Type B pancreatic cell (in vitro differentiated cells): ENCODE measurements at regions not wholly inside any gene's neighbourhood (a gene's known extent, or its start where the extent isn't known, plus 50 kb on each side); places are given as distances from the start of the nearest gene placed in this dataset.
A peak's percentile ranks its signal among the peaks of the same experiment; 100 is the strongest.
"Not testable (repeated sequence)": the region's sequence is repeated elsewhere in the genome, so short reads cannot be mapped to it uniquely, and the experiment has no call there.

Experiments
- DNase-seq: peaks from one replicate; pipeline ENCODE4 v3.0.0; 2021; ENCODE audit warnings: mixed read lengths; ENCODE audit not compliant: unreplicated experiment; ENCODE audit errors: extremely low spot score
- H3K27ac Mint-ChIP-seq: 2 replicates; pipeline ENCODE4 v1.8.0; 2021; ENCODE audit warnings: mild to moderate bottlenecking, mixed read lengths
- H3K27me3 Mint-ChIP-seq: 2 replicates; pipeline ENCODE4 v1.8.0; 2021; ENCODE audit warnings: mixed read lengths
- H3K36me3 Mint-ChIP-seq: 2 replicates; pipeline ENCODE4 v1.8.0; 2021; ENCODE audit warnings: mixed read lengths
- H3K4me1 Mint-ChIP-seq: one replicate; pipeline ENCODE4 v1.8.0; 2021; ENCODE audit warnings: mixed read lengths; ENCODE audit not compliant: unreplicated experiment
- H3K4me3 Mint-ChIP-seq: 2 replicates; pipeline ENCODE4 v1.8.0; 2021; ENCODE audit warnings: mild to moderate bottlenecking, mixed read lengths
- H3K9me3 Mint-ChIP-seq: 2 replicates; pipeline ENCODE4 v1.8.0; 2021; ENCODE audit warnings: mixed read lengths
- CTCF ChIP-seq: fragments of 200-600 bp; sonication (generic); conservative IDR thresholded peaks from 2 replicates; pipeline ENCODE4 v1.5.0; 2021; ENCODE audit warnings: antibody characterized with exemption, mild to moderate bottlenecking

- Mint-ChIP-seq H3K9me3 (no peaks in the 10 kb centered on the region), H3K4me1 (no peaks in the 10 kb centered on the region), H3K27ac (no peak overlapping the region), H3K27me3 (peaks cover under 1% of the 10 kb centered on the region), H3K4me3 (no peak overlapping the region), H3K36me3 (no peaks in the 10 kb centered on the region)
- DNase-seq, result no peak
- no peak for TF ChIP-seq CTCF
Measured at GRCh38 chr13:65932013-65932412, 1298.1 kb downstream of the PCDH9 start.

- no peak for TF ChIP-seq CTCF
- H3K36me3 Mint-ChIP-seq, result no peaks in the 10 kb centered on the region
- no peak overlapping the region for H3K4me3 Mint-ChIP-seq
- no peak overlapping the region for H3K27ac Mint-ChIP-seq
- peaks cover 3% of the 10 kb centered on the region for H3K27me3 Mint-ChIP-seq
- H3K9me3 Mint-ChIP-seq, result no peaks in the 10 kb centered on the region
- DNase-seq, result no peak
- H3K4me1 Mint-ChIP-seq, result no peaks in the 10 kb centered on the region
Measured at GRCh38 chr13:65929436-65929835, 1300.7 kb downstream of the PCDH9 start.

GRCh38 chr13:65926750-65927171 lies 1303.4 kb downstream of the PCDH9 start:
- peak; percentile 31 for TF ChIP-seq CTCF
- no peaks in the 10 kb centered on the region for H3K36me3 Mint-ChIP-seq
- no peak overlapping the region for H3K27ac Mint-ChIP-seq
- no peak overlapping the region for H3K4me3 Mint-ChIP-seq
- peaks cover 3% of the 10 kb centered on the region for H3K27me3 Mint-ChIP-seq
- H3K4me1 Mint-ChIP-seq, result no peaks in the 10 kb centered on the region
- no peak for DNase-seq
- H3K9me3 Mint-ChIP-seq, result no peaks in the 10 kb centered on the region

GRCh38 chr13:65922846-65923245 lies 1307.3 kb downstream of the PCDH9 start:
- H3K27ac Mint-ChIP-seq, H3K4me1 Mint-ChIP-seq, H3K9me3 Mint-ChIP-seq, DNase-seq, H3K27me3 Mint-ChIP-seq, H3K36me3 Mint-ChIP-seq, H3K4me3 Mint-ChIP-seq: not testable (repeated sequence)

- no peaks in the 10 kb centered on the region for H3K4me1 Mint-ChIP-seq
- no peak overlapping the region for H3K27ac Mint-ChIP-seq
Measured at GRCh38 chr13:65921933-65922332, 1308.2 kb downstream of the PCDH9 start.

GRCh38 chr13:65917731-65918130 lies 1312.4 kb downstream of the PCDH9 start:
- DNase-seq, result no peak

More at GRCh38 chr13:65921933-65922332, 1308.2 kb downstream of the PCDH9 start:
- Mint-ChIP-seq H3K4me3 (no peak overlapping the region), H3K27me3 (peaks cover 1% of the 10 kb centered on the region), H3K36me3 (no peaks in the 10 kb centered on the region), H3K9me3 (no peaks in the 10 kb centered on the region)
- no peak for TF ChIP-seq CTCF
- DNase-seq, result no peak

More at GRCh38 chr13:65917731-65918130, 1312.4 kb downstream of the PCDH9 start:
- Mint-ChIP-seq H3K27ac (no peak overlapping the region), H3K27me3 (no peaks in the 10 kb centered on the region), H3K9me3 (no peaks in the 10 kb centered on the region), H3K4me3 (no peak overlapping the region), H3K36me3 (no peaks in the 10 kb centered on the region), H3K4me1 (no peaks in the 10 kb centered on the region)
- TF ChIP-seq CTCF, result no peak
